GM19324 (cell line): ENCODE measurements at regions not wholly inside any gene's neighbourhood (a gene's known extent, or its start where the extent isn't known, plus 50 kb on each side); places are given as distances from the start of the nearest gene placed in this dataset.

Source experiments
- ATAC-seq: cut with Tn5 transposase; IDR thresholded peaks from one replicate; pipeline ENCODE4 v1.9.1; 2021; ENCODE audit warnings: mild to moderate bottlenecking, moderate library complexity; ENCODE audit not compliant: unreplicated experiment, low FRiP score

DNA sequence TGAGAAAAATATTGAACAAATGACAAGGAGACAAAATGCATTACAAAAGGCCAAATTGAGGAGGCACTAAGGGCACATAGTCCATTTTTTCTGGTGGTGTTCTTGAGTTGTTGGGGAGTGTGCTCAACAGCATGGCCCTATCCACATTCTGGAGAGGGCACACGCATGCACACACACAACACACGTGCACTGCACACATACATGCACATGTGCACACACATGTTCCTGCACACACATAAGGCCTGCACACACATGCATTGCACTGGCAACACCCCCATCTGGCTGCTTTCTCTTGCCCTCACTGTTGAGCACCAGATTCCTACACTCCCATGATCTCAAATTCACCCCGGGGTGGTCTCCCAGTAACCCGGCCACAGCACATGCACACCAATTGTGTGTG, 659.2 kb upstream of the RAB6C start:
- ATAC-seq = no peak

DNA sequence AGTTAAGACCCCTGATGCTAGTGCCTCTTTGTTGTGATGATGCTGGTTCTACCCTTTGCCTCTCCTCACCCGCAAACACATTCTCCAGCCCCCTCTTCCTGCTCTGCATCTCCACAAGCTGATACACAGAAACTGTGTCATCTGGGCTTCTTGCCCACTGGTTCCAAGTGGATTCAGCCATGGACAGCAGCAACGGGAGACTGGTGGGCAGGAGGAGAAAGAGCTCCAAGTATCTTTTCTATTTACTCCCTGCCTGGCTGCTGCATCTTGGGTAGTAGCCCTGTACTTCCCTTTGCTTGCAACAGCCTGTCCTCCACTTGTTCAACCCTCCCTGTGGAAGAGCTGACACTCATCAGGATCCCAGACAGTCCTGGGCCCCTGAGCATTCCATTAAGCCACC, 655.1 kb upstream of the RAB6C start:
- no peak for ATAC-seq

DNA sequence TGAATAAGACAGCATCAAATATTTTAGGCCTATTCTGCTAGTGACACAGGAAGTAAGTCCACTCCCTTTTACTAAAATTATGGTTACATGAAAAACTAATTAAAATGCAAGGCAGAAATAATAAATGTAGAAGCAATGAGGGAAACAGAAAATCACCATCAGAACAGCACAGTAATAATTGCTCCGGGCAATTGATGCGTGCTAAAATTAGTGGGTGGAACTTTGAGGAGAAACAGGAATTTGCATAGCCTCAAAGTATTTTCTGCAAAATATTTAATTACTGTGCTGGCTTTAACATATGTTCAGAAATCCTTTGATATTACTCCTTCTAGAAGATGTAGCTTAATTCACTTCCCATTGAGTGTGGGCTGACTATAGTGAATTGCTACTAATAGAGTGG, 654.3 kb upstream of the RAB6C start:
- ATAC-seq = no peak

DNA sequence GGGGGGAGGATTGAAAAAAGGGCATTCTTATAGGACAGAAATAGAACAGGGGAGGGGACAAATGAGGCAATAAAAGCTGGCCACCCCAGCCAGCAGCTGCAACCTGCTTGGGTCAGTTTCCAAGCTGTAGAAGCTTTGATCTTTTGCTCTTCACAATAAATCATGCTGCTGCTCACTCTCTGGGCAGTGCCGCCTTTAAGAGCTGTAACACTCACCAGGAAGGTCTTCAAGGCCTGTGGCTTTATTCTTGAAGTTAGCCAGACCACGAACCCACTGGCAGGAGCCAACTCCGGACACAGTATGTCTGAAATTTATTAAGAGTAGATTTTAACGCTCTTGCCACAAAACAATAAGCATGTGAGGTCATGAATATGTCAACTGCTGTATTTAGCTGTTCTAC, 649.9 kb upstream of the RAB6C start:
- no peak for ATAC-seq

DNA sequence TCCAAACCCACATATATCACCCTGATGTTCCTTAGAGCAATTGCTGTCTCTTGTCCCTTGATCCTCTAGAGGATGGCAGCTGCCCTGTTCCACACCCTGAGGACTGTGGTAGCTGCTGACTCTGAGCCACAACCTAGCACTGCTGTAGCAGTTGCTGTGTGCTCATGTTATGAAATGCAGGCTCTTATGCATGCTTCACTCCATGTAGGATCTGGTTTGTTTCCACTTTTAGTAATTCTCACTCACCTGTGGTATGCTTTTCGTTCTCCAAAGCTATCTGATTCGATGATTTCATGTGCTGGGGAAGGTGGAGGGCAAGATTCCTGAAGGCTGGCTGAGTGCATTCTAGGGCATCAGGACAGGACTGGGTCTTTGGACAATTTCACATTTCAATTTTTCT, 649.0 kb upstream of the RAB6C start:
- no peak for ATAC-seq

DNA sequence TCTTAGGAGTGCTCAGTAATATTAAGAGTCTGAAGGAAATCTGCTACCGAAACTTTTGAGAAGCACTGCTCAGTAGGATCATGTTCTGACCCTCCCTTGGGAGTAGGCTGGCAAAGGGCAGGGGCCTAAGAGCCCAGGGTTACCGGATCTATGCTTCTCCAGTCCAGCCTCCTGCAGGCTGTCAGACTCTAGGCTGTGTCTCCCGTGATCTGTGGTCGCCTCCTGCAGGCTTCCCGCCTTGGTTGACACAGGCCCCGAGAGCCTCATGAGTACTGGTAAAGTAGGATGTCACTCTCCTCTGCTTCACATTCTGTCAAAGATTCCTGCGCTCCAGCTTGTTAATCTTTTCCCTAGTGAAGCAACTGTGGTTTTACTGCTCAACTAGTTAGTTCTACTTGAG, 647.8 kb upstream of the RAB6C start:
- ATAC-seq = no peak

DNA sequence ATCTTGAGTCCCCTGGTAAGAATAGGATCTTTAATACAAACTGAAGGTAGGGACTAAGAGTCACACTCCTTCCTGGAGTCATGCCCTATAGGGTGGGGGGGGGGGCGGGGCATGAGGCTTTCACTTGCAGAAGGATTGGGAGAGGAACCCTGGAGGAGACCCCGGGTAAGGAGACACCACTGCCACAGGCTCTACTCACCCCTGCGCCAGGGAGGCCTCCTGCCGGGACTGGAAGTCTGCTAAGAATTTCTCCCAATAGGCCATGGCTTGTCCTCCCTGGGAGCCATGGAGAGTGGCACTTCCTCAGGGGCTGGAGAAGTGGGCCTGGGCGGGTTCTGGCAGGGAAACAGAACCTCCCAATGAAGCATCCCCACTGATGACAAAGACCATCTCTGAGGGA, 645.3 kb upstream of the RAB6C start:
- ATAC-seq = no peak

DNA sequence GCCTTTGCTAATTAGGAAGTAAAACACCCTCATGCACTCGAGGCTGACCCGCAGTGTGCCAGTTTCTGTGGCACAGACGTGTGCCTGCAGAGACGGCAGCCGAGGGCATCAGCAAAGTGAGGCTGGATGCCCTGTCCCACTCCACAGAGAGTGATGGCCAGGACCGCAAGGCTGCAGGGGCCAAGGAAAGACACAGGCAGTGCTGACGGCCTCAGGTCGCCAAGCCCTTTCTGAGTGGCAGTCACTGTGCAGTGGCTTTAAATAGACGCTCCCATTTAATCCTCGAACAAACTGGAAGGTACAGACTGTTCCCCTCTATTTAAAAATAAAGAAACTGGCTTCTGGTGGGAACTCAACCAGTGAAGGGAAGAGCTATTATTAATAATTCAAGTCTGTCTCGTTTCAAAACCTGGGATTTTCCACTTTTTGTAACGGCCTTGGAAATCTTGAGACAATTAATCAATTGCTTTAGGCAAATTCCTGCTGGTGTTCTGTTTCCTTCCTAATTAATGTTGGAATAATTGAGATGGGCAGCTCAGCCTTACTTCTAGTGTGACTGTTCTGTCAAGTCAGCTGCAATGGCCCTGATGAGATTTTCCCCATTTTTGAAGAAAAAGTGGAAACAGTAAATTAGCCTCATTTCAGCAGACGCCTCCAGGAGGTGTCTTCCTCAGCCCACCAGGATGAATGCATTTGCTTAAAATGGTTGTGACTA, 644.6 kb upstream of the RAB6C start:
- no peak for ATAC-seq

DNA sequence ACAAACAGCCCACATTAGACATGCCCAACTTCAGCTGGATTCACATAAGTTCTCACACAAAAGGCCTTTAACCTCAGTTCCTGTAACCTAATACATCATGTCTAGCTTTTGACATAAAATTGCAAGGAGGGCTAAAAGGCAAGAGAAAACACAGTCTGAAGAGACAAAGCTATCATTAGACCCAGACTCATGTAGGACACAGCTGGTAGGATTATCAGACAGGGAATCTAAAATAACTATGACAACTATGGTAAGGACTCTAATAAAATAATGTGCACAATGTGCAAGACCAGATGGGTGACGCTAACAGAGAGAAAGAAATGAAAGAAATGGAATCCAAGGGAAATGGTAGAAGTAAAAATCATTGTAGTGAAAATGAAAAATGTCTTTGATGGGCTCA, 643.2 kb upstream of the RAB6C start:
- no peak for ATAC-seq

DNA sequence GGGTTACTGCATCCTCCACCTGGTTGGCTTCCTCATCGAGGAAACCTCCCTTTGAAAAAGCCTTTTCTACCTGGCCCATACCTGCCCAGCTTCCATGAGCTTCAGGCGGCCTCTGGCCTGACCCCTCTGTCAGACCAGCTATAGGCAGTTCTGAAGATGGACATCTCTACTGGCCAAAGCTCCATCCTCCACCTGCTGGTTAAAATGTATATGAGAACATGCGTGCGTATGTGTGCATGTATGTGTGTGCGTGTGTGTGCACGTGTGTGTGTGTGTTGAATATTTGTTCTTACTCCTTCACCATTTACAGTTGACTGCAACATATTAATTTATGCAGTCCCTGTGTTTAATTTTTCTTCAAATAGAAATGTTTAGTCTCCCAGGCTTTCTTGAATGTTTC, 642.4 kb upstream of the RAB6C start:
- ATAC-seq = no peak

DNA sequence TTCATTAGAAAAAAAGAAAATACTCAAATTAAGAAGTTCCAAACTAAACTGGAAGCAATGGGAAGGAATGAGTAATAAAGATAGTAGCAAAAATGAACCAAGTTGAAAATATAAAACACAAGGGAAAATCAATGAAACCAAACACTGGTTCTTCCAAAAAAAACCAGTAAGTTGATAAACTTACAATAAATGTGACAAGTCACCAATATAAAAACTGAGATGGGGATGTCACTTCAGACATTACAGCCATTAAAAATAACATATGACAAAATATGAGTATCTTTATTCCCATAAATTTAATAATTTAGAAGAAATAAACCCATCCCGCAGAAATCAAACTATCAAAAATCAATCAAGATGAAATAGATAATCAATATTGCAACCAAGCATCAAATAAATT, 633.9 kb upstream of the RAB6C start:
- no peak for ATAC-seq

DNA sequence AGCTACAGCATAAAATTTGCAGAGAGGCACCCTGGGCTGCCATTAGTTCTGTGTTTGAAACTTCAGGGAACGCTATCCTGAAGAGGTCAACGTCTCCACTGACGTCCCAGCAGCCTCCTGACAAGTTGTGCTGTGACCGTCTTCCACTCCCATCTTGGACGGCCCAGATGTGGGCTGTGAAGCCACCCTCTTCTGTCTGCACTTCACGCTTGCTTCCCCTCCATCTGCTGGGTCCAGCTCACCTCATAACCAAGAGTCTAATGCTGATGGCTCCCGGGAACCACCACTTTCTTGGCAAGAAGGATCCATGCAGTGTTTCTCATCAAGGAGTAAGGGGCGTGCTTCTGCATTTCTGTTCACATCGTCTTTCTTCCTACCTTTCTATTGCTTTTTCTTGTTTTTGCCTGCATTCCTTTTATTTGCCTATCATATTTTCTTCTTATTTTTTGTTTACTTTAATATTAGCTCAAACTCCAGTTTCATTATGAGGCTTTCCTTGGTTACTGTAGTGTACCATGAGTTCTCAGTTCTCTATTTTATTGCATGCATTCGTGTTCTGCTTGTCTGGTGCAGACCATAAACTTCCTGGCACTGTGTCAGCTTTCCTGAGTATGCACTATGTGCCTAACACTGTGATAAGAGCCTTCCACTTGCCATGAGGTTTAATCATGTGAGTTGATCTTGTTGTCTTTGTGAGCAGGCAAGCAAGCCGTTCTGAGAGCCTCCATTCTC, 631.8 kb upstream of the RAB6C start:
- ATAC-seq = peak; percentile 99

DNA sequence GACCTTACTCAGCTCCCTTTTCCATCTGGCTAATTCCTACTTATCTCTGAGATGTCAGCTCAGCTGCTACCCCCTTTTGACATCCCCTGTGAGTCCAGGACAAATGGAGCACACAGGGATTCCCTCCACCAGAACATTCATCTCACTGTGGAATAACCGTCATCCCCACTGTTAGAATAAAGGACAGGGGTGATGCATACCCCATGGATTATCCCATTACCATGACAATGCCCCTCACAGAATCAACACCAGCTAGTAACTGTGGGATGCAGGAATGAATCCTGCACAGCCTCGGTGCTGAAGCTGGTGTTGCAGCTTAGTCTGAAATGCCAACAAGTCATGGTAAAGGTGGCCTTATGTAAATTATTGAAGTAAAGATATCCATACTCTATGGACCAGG, 624.8 kb upstream of the RAB6C start:
- ATAC-seq = no peak

DNA sequence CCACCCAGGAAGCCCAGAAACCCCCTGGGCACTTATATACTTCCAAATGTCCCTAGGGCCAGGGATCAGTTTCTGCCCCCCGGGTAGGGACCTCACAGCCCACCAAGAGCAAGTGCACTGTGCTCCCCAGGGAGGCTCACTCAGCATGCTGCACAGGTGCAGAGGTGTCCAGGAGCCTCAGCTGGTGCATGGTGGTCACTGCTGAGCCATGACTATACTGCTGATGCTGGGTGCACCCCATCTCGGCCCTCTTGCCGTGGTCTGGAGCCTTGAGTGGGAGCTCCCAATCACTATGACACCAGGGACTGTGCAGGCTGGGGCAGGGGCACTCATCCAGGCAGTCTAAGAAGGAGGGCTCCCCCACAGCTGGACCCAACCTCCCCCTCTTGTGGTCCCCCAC, 617.8 kb upstream of the RAB6C start:
- ATAC-seq = no peak

DNA sequence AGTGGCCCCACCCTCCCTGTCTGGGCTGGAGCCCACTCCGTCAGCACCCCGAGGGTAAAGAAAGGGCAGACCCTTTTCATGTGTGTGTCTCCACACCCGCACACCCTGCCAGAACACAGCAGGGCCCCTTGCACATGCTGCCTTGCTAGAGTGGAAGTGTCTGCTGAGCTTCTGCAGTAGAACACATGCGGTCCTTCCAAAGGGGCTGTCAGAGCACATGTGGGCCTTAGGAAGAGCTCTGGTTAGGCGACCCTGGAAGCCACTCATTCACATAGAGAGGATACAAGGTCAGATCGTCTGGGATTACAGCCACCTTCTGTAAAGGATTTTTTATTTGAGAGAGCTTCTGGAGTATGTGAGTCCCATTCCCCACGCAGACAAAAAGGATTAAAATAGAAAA, 613.2 kb upstream of the RAB6C start:
- no peak for ATAC-seq

DNA sequence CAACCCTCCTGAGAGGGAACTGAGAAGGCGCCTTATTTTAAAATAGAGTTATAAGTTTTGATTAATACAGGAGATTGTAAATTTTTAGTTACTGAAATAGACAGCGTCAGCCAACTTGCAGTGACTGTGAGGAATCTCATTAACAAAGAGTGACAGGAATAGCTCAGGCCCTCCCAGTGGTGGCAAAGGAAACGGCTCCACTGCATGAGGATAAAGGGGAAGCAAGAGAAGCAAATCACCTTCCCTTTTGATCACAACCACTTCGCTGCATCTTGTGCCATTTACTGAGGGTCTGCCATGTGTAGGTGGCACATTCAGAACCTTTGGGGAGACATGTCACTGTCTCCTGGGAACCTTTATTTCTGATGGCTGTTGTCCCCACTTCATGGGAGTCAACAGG, 612.4 kb upstream of the RAB6C start:
- no peak for ATAC-seq

DNA sequence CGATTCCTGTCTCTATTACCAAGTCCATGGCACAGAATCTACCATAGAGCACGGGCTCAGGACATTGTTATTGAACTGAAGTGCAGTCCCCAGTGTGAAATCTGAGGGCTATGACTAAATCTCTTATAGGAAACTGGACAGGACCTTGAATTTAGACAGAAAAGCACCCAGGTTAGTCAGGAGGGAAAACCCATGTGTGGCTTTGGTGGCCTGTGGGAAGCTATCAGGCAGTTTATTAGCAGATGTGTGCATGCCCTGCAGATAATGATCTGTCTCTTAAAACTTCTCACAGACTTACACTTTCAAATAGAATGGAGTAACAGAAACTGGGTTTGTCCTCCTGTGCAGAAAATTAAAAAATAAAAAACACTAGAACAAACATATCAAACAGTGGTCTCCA, 610.0 kb upstream of the RAB6C start:
- no peak for ATAC-seq

DNA sequence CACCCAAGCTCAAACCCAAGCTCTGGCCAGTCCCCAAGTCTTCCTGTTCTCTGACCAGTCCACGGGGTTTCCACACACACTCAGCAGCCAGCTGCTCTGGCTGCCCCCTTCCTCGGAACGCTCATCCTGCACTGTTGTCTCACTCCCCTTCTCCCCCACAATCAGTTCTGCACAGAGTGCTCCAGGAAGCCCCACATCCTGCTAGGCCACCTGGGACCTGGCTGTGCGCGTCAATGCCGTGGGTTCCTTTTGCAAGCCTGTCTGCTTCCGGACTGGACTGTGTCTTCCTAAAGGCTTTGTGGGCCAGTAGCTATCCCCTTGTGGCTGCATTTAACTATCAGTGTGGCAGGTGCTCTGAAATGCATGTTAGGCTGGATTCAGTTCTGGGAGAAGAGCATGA, 605.0 kb upstream of the RAB6C start:
- no peak for ATAC-seq

DNA sequence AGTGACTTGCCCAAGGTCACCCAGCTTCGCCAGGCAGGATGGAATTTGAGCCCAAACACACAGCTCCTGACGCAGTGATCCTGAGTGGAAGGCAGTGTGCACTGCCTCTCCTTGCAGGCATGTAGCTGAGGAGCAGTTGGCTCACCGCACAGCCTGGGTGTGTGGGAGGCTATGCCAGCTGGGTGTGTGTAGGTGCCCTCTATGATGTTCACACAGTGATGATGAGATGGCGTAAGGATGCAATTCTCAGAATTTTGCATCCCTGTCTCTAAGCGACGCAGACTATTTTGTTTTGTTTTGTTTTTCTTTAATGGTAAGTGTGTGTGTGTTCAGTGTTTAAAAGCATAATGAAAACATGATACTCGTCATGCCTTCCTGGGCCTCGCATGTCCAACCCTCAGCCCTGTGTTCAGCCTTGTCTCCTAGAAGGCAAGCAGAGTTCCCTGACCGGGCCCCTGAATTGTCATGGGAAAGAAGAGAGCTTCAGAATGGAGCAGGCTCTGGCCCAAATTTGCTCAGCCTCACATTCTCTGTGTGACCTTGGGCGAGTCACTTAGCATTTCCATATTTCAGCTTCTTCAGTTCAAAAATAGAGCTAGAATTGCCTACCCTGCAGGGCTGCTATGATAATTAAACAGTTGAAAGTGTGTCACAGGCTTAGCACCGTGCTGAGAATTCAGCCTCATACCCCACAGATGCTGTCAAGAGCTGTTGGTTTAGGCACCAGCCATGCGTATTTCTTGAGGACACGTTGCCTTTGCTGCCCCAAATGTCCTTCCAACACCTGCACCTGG, 603.6 kb upstream of the RAB6C start:
- no peak for ATAC-seq

DNA sequence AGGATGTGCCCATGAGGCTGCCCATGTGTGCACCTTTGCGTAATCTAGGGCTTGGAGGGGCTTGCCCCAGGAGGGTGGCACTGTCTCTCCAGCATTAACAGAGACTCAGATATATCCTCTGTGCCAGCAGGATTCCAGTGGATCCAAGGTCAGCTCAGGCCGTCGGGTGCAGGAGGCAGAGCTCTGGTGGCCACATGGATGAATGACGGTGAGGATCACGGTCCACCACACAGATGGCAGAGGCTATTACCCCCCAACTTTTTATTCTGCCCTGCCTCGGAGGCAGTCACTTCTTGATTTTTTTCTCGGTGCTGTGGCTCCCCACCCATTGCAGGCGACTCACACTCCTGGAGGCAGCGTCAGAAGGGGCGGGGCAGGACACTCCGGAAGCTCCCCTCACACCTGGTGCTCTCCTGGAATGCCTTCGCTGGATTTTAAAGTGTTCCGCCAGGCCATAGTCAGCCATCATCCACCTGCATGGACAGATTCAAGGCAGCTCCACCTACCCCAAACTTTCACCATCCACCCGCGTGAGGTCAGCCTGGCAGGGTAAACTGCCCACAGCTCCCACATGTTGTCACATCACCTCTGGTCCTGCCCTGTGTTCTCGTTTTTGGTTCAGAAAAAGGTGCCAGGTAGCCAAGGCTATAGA, 602.9 kb upstream of the RAB6C start:
- no peak for ATAC-seq

DNA sequence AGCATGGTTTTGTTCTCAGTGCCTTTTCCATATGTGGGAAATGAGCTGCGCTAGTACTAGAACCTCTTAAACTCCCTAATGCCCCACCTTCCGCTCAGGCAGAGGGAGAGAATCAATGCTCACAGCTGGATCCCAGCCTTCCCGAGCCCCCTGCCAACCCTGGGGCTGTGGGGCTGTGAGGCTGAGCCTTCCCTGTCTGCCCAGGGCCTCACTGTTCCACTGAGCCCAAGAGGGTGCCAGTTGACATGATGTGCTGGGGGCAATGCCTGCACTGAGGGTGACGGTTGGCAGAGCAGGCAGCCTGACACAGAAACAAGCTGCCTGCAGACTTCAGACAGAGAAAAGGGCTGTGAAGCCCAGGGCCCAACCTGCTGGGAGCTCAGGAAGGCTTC, 602.4 kb upstream of the RAB6C start:
- ATAC-seq = no peak
